GM18520 (cell line): ENCODE measurements at regions not wholly inside any gene's neighbourhood (a gene's known extent, or its start where the extent isn't known, plus 50 kb on each side); places are given as distances from the start of the nearest gene placed in this dataset.

Source experiments
- ATAC-seq: cut with Tn5 transposase; IDR thresholded peaks from one replicate; pipeline ENCODE4 v1.9.1; 2021; ENCODE audit not compliant: unreplicated experiment

DNA sequence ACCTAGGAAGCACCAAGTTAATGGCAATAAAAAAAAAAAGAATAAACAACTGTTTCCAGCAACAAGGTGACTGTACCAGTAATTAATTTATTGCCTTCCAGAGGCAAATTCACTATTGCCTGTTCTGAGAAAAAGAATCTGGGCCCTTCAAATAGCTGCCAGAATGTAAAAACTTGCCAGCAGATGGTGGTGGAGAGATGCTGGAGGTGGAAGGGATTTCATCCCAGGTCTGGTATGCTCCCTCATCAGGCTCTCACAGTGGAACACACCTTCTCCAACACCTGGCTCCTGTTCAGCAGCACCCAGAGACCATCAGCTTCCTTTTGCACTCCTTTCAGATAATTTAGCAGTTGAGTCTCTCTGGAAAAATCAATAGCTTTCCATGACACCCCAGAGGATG is 792.9 kb upstream of the ADAMTS5 start:
- no peak for ATAC-seq

DNA sequence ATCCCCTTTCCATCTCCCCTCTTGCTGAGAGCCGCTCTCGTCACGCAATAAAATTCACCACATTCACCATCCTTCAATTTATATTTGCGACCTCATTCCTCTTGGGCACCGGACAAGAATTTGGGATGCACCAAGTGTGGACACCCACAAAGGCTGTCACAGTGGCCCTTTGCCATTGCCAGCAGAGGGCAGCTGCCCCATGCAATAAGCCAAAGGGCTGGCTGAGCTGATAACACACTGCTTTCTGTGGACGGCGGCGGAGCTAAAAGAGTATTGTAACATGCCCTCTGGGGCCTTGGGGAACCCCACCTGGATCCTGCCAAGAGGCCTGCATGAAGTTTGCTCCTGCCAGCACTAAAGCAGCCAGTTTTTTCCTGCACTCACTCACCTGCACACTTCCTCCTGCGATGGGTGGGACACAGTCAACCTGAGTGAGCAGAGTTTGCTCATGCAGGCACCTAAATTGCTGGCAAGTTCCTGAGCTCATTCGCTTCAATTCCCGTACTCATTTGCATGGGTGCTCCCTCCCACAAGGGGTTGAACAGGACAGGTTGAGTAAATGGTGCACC is 792.3 kb upstream of the ADAMTS5 start:
- no peak for ATAC-seq

GRCh38 chr21:27756191-27756590 is 789.3 kb upstream of the ADAMTS5 start:
- no peak for ATAC-seq

DNA sequence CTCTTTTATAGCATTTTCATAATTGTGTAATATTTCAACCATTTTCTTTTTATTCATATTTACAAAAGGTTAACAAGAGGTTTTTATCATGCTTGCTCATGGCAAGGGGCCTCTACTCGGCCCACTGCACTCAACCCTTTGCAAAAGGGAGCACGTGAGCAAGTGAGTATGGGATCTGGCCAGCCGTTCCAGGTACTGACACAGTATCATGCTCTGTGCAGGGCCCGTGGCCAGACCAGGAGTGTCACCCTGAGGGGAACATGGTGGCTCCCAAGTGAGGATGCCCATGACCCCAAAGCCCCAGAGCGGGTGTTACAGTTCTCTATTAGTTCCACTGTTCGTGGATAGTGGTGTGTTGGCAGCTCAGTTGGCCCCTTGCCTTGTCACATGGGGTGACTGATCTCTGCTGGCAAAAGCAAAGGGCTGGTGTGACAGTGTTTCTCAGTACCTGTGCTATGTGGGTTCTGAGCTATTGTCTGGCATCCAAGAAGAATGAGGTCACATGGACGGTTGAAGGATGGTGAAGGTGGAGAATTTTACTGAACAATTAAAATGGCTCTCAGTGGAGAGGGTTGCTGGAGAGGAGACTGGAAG is 777.2 kb upstream of the ADAMTS5 start:
- ATAC-seq = no peak

GRCh38 chr21:27741736-27742135 is 774.8 kb upstream of the ADAMTS5 start:
- no peak for ATAC-seq

DNA sequence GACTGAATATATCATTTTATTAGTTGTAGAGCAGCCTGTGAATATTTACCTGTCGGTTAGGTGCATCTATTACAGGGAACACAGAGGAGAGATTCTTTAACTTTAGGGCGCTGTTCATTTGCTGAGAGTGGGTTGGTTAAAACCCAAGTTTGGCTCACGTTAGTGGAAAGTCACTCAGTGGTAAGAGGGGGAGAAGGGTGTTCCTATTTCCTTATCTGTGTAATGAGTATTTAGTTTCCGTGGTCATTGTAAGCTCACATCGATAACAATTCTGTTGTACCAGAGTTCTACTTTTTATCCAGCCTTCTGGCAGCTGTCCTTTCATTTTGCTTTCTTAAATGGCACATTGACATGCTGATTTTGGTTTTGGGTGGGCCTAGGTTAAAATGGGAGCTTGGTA is 773.2 kb upstream of the ADAMTS5 start:
- no peak for ATAC-seq

DNA sequence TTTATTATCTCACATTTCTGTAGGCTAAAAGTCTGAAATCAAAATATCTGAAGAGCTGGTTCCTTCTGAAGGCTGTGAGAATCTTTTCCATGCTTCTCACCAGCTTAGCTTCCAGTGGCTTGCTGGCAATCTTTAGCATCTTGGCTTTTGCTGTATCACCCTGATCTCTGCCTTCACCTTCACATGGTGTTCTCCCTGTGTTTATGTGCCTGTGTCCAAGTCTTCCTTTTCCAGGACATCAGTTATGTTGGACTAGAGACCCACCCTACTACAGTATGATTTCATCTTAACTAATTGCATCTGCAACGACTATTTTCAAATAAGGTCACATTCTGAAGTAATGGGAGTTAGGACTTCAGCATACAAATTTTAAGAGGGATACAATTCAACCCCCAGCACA is 772.3 kb upstream of the ADAMTS5 start:
- no peak for ATAC-seq

DNA sequence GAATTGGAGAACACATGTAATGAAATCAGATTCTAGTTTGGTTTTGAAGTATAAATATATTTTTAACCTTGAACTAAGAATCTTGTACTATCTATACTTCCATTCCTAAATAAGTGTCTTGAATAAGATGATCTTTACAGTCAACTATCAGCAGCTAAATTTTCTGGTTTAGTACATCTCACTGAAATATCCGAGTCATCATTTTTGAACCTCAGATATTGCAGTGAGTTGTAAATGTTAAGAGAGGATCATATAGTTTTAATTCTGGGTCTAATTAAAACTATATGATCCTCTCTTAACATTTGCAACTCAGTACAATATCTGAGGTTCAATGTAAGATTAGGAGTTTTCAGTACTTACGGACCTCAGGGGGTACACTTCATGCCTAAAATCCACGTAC is 768.8 kb upstream of the ADAMTS5 start:
- ATAC-seq = no peak

DNA sequence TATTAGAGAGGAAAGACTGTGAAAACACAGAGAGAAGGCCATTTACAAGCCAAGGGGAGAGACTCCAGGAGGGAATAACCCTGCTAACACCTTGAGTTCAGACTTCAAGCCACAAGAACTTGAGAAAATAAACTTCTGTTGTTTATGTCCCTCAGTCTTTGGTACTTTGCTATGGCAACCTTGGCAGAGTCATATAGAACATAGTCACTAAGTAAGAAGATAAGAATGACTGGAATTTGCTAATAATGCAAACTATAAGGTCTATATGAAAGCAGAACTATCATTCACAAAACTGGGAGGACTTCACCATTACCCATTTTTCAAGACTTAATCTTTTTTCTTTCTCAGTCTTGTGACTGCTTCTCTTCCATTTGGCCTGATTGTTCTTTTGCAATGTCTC is 767.3 kb upstream of the ADAMTS5 start:
- ATAC-seq = no peak

GRCh38 chr21:27725916-27726315 is 759.0 kb upstream of the ADAMTS5 start:
- no peak for ATAC-seq

DNA sequence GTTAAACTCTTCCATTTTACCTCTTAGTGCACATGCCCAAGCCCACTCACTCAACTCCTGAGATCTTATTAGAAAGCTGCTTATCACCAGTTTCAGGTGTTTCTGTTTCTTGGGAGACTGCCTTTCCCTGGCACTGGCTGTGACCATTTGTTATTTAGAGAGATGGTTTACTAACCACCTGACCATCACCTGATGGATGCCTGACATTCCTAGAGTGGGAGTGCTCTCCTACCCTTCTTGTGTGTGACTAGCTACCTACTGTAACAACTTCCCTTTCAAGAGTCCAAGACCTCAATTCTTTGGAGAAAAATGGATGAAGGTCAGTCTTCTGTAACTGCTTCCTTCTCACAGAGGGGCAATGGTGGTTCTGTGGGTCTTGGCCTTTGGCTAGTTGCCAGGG is 755.2 kb upstream of the ADAMTS5 start:
- ATAC-seq = no peak

GRCh38 chr21:27721675-27722074 is 754.8 kb upstream of the ADAMTS5 start:
- ATAC-seq = no peak

GRCh38 chr21:27719226-27719625 is 752.3 kb upstream of the ADAMTS5 start:
- ATAC-seq = no peak

DNA sequence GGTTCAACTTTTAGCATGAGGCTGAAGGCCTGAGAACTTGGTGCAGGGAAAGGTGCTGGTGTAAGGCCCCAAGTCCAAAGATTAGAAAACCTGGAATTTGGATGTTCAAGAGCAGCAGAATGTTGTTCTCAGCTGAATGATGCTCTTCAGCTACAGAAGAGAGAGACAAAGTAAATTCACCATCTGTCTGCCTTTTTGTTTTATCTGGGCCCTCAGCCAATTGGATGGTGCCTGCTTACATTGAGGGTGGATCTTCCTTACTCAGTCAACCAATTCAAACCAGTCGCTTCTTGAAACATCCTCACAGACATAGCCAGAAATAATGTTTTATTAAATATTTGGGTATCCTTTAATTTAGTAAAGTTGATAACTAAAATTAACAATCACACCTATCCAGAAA is 748.2 kb upstream of the ADAMTS5 start:
- ATAC-seq = no peak

DNA sequence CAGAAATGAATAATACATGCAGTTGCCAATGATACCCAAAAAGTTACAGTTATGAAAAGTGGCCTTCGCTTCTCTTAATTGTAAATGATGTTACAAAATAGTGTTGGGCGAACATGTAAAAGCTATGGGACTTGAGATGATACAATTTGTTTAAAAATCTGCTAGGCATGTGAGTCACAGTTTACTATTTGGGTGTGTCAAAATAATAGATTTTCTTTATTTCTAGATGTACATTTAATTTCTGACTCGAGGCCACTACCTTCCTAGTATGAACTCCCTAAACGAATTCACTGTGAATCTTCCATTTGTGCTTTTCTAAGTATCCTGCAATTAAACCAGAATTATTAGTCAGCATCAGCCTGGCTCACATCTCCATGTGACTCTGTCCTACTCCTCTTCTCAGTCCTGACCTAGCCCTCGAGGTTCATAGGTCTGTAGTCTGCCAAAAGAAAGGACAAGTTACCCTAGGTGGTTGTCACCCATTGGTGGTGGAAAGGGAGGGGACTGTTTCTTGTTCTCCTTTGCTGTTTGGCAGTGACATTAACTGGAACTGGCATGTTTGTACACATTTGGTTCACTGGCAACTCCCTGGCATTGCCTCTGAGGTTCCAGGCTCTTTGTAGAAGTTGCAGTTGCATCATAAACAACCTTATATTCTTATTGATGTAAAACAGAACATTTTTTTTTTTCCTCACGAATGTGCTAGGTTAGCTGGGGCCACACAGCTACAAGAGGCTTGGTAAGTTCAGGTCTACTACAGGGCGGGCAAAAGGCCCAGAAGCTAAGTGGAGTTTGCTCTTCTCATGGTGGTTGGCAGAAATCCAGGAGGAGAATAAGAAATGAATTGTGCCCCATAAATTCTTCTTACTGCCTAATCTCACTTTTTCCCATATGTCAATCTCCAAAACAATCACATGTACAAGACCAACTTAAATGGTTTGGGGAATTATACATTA is 746.5 kb upstream of the ADAMTS5 start:
- no peak for ATAC-seq

GRCh38 chr21:27704567-27705166 is 737.8 kb upstream of the ADAMTS5 start:
- no peak for ATAC-seq

GRCh38 chr21:27703791-27704190 is 736.9 kb upstream of the ADAMTS5 start:
- ATAC-seq = no peak

- no peak for ATAC-seq
Measured at GRCh38 chr21:27700974-27701614, 734.2 kb upstream of the ADAMTS5 start.

- no peak for ATAC-seq
Measured at GRCh38 chr21:27695246-27695645, 728.4 kb upstream of the ADAMTS5 start.

GRCh38 chr21:27694667-27695066 is 727.8 kb upstream of the ADAMTS5 start:
- ATAC-seq = no peak

DNA sequence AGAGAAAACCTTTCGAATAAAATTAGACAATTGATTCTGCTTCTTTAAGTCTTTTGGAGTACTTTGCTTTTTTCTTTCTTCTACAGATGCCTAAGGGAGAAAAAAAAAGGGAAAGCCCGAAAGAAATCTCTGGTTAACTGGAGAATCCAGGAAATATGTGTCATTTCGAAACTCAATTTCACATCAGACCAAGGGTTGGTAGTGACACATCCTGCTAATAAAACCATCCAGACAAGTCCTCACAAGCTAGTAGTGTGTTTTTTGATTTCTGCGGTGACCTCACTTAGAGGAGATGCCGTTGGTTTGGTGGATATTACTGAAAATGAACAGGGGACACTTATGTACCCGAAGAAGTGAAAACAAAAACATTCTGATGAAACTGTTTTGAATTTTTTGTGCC is 726.5 kb upstream of the ADAMTS5 start:
- no peak for ATAC-seq
